Transverse colon (tissue), 4 donors: ENCODE measurements at regions not wholly inside any gene's neighbourhood (a gene's known extent, or its start where the extent isn't known, plus 50 kb on each side); places are given as distances from the start of the nearest gene placed in this dataset.

Source experiments
- CTCF ChIP-seq, 5 experiments: fragments of 200-600 bp in 3 of 5; fragments of 450-650 bp in 2 of 5; sonication (generic) in 3 of 5; IDR thresholded peaks; 1 replicate in 2 of 5; 2 replicates in 3 of 5; pipeline ENCODE4 v1.5.1; 2016 to 2017; ENCODE audit warnings: antibody characterized with exemption in 5 of 5, inconsistent platforms in 3 of 5, mild to moderate bottlenecking in 2 of 5, moderate library complexity in 1 of 5
- POLR2AphosphoS5 ChIP-seq, 3 donors: sonication (generic); formaldehyde crosslinking; IDR thresholded peaks; one replicate each; pipeline ENCODE4 v1.6.1; 2016; ENCODE audit warnings: antibody characterized with exemption in 3 of 3

- TF ChIP-seq CTCF (IDR thresholded peaks at IDR 0.05), result no peak
- TF ChIP-seq POLR2AphosphoS5 (IDR thresholded peaks at IDR 0.05), result no peak
These were observed 237.0 kb downstream of the KIF4B start for GRCh38 chr5:155250596-155250995.
